GM23338 (cell line): ENCODE measurements at regions not wholly inside any gene's neighbourhood (a gene's known extent, or its start where the extent isn't known, plus 50 kb on each side); places are given as distances from the start of the nearest gene placed in this dataset.

Experiments
- CREB1 ChIP-seq: fragments of 250-450 bp; sonication (Bioruptor Pico); IDR thresholded peaks from 2 replicates; pipeline ENCODE4 v1.5.0; 2020; ENCODE audit warnings: low read depth, mild to moderate bottlenecking, moderate library complexity
- EZH2 ChIP-seq: fragments of 200-600 bp; sonication (generic); IDR thresholded peaks from one replicate; pipeline ENCODE4 v1.8.0; 2017; ENCODE audit warnings: antibody characterized with exemption, mild to moderate bottlenecking, low read depth; ENCODE audit not compliant: unreplicated experiment
- NANOG ChIP-seq: IDR thresholded peaks from 2 replicates; pipeline ENCODE4 v1.6.1; 2016; ENCODE audit warnings: antibody characterized with exemption, borderline replicate concordance
- POLR2AphosphoS5 ChIP-seq: IDR thresholded peaks from 2 replicates; pipeline ENCODE4 v1.6.1; 2016; ENCODE audit warnings: antibody characterized with exemption, low read depth
- TF ChIP-seq, protein P1 (sequence below), 2 experiments: fragments of 200-600 bp in 1 of 2; sonication (generic) in 1 of 2; conservative IDR thresholded peaks; 2 replicates each; pipeline versions ENCODE4 v1.5.1 to v1.6.1; 2016 to 2017; ENCODE audit warnings: antibody characterized with exemption in 2 of 2, low read depth in 2 of 2, mild to moderate bottlenecking in 2 of 2, moderate library complexity in 1 of 2
- TF ChIP-seq, protein P2 (sequence below): IDR thresholded peaks from one replicate; pipeline ENCODE4 v1.6.1; 2018; ENCODE audit warnings: antibody characterized with exemption; ENCODE audit not compliant: unreplicated experiment
- TF ChIP-seq, protein P3 (sequence below): fragments of 250-450 bp; sonication (Bioruptor Pico); IDR thresholded peaks from 2 replicates; pipeline ENCODE4 v1.5.0; 2020; ENCODE audit warnings: mild to moderate bottlenecking, moderate library complexity

DNA sequence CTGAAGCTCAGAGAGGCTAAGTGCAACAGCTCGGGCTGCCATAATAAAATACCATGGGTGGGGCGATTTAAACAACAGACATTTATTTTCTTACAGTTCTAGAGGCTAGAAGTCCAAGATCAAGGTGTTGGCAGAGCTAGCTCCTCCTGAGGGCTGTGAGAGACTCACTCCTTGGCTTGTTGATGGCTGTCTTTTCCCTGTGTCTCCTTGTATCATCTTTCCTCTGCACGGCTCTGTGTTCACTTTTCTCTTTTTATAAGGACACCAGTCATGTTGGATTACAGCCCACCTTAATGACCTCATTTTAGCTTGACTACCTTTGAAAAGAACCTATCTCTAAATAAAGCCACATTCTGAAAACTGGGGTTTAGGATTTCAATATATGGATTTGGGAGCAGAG, 129.7 kb downstream of the RPL22L1 start:
- TF ChIP-seq, protein P1, sequence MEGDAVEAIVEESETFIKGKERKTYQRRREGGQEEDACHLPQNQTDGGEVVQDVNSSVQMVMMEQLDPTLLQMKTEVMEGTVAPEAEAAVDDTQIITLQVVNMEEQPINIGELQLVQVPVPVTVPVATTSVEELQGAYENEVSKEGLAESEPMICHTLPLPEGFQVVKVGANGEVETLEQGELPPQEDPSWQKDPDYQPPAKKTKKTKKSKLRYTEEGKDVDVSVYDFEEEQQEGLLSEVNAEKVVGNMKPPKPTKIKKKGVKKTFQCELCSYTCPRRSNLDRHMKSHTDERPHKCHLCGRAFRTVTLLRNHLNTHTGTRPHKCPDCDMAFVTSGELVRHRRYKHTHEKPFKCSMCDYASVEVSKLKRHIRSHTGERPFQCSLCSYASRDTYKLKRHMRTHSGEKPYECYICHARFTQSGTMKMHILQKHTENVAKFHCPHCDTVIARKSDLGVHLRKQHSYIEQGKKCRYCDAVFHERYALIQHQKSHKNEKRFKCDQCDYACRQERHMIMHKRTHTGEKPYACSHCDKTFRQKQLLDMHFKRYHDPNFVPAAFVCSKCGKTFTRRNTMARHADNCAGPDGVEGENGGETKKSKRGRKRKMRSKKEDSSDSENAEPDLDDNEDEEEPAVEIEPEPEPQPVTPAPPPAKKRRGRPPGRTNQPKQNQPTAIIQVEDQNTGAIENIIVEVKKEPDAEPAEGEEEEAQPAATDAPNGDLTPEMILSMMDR (conservative IDR thresholded peaks at IDR 0.05; ENCODE audit: low read depth in 2 of 2), result no peak
- no peak for TF ChIP-seq EZH2
- no peak for TF ChIP-seq POLR2AphosphoS5
- TF ChIP-seq, protein P2, sequence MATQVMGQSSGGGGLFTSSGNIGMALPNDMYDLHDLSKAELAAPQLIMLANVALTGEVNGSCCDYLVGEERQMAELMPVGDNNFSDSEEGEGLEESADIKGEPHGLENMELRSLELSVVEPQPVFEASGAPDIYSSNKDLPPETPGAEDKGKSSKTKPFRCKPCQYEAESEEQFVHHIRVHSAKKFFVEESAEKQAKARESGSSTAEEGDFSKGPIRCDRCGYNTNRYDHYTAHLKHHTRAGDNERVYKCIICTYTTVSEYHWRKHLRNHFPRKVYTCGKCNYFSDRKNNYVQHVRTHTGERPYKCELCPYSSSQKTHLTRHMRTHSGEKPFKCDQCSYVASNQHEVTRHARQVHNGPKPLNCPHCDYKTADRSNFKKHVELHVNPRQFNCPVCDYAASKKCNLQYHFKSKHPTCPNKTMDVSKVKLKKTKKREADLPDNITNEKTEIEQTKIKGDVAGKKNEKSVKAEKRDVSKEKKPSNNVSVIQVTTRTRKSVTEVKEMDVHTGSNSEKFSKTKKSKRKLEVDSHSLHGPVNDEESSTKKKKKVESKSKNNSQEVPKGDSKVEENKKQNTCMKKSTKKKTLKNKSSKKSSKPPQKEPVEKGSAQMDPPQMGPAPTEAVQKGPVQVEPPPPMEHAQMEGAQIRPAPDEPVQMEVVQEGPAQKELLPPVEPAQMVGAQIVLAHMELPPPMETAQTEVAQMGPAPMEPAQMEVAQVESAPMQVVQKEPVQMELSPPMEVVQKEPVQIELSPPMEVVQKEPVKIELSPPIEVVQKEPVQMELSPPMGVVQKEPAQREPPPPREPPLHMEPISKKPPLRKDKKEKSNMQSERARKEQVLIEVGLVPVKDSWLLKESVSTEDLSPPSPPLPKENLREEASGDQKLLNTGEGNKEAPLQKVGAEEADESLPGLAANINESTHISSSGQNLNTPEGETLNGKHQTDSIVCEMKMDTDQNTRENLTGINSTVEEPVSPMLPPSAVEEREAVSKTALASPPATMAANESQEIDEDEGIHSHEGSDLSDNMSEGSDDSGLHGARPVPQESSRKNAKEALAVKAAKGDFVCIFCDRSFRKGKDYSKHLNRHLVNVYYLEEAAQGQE, result no peak
- no peak for TF ChIP-seq NANOG
- TF ChIP-seq, protein P3, sequence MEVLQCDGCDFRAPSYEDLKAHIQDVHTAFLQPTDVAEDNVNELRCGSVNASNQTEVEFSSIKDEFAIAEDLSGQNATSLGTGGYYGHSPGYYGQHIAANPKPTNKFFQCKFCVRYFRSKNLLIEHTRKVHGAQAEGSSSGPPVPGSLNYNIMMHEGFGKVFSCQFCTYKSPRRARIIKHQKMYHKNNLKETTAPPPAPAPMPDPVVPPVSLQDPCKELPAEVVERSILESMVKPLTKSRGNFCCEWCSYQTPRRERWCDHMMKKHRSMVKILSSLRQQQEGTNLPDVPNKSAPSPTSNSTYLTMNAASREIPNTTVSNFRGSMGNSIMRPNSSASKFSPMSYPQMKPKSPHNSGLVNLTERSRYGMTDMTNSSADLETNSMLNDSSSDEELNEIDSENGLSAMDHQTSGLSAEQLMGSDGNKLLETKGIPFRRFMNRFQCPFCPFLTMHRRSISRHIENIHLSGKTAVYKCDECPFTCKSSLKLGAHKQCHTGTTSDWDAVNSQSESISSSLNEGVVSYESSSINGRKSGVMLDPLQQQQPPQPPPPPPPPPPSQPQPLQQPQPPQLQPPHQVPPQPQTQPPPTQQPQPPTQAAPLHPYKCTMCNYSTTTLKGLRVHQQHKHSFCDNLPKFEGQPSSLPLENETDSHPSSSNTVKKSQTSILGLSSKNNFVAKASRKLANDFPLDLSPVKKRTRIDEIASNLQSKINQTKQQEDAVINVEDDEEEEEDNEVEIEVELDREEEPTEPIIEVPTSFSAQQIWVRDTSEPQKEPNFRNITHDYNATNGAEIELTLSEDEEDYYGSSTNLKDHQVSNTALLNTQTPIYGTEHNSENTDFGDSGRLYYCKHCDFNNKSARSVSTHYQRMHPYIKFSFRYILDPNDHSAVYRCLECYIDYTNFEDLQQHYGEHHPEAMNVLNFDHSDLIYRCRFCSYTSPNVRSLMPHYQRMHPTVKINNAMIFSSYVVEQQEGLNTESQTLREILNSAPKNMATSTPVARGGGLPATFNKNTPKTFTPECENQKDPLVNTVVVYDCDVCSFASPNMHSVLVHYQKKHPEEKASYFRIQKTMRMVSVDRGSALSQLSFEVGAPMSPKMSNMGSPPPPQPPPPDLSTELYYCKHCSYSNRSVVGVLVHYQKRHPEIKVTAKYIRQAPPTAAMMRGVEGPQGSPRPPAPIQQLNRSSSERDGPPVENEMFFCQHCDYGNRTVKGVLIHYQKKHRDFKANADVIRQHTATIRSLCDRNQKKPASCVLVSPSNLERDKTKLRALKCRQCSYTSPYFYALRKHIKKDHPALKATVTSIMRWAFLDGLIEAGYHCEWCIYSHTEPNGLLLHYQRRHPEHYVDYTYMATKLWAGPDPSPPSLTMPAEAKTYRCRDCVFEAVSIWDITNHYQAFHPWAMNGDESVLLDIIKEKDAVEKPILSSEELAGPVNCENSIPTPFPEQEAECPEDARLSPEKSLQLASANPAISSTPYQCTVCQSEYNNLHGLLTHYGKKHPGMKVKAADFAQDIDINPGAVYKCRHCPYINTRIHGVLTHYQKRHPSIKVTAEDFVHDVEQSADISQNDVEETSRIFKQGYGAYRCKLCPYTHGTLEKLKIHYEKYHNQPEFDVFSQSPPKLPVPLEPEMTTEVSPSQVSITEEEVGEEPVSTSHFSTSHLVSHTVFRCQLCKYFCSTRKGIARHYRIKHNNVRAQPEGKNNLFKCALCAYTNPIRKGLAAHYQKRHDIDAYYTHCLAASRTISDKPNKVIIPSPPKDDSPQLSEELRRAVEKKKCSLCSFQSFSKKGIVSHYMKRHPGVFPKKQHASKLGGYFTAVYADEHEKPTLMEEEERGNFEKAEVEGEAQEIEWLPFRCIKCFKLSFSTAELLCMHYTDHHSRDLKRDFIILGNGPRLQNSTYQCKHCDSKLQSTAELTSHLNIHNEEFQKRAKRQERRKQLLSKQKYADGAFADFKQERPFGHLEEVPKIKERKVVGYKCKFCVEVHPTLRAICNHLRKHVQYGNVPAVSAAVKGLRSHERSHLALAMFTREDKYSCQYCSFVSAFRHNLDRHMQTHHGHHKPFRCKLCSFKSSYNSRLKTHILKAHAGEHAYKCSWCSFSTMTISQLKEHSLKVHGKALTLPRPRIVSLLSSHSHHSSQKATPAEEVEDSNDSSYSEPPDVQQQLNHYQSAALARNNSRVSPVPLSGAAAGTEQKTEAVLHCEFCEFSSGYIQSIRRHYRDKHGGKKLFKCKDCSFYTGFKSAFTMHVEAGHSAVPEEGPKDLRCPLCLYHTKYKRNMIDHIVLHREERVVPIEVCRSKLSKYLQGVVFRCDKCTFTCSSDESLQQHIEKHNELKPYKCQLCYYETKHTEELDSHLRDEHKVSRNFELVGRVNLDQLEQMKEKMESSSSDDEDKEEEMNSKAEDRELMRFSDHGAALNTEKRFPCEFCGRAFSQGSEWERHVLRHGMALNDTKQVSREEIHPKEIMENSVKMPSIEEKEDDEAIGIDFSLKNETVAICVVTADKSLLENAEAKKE (CRISPR knock-in tag), result no peak
- TF ChIP-seq CREB1 (CRISPR knock-in tag), result no peak
